ENCODE measurements at regions not wholly inside any gene's neighbourhood (a gene's known extent, or its start where the extent isn't known, plus 50 kb on each side); places are given as distances from the start of the nearest gene placed in this dataset.

GRCh38 chr22:47626428-47627390, 864.3 kb downstream of the TBC1D22A start:
- DNase-seq (ENCODE audit: low read depth): no peak
- H3K4me3 ChIP-seq (ENCODE audit: low read depth, low read length): no peak overlapping the region
- TF ChIP-seq, protein P1, sequence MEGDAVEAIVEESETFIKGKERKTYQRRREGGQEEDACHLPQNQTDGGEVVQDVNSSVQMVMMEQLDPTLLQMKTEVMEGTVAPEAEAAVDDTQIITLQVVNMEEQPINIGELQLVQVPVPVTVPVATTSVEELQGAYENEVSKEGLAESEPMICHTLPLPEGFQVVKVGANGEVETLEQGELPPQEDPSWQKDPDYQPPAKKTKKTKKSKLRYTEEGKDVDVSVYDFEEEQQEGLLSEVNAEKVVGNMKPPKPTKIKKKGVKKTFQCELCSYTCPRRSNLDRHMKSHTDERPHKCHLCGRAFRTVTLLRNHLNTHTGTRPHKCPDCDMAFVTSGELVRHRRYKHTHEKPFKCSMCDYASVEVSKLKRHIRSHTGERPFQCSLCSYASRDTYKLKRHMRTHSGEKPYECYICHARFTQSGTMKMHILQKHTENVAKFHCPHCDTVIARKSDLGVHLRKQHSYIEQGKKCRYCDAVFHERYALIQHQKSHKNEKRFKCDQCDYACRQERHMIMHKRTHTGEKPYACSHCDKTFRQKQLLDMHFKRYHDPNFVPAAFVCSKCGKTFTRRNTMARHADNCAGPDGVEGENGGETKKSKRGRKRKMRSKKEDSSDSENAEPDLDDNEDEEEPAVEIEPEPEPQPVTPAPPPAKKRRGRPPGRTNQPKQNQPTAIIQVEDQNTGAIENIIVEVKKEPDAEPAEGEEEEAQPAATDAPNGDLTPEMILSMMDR (IDR thresholded peaks at IDR 0.05; ENCODE audit: control insufficient read depth, extremely low read depth, insufficient read depth): peak; percentile 47

DNA sequence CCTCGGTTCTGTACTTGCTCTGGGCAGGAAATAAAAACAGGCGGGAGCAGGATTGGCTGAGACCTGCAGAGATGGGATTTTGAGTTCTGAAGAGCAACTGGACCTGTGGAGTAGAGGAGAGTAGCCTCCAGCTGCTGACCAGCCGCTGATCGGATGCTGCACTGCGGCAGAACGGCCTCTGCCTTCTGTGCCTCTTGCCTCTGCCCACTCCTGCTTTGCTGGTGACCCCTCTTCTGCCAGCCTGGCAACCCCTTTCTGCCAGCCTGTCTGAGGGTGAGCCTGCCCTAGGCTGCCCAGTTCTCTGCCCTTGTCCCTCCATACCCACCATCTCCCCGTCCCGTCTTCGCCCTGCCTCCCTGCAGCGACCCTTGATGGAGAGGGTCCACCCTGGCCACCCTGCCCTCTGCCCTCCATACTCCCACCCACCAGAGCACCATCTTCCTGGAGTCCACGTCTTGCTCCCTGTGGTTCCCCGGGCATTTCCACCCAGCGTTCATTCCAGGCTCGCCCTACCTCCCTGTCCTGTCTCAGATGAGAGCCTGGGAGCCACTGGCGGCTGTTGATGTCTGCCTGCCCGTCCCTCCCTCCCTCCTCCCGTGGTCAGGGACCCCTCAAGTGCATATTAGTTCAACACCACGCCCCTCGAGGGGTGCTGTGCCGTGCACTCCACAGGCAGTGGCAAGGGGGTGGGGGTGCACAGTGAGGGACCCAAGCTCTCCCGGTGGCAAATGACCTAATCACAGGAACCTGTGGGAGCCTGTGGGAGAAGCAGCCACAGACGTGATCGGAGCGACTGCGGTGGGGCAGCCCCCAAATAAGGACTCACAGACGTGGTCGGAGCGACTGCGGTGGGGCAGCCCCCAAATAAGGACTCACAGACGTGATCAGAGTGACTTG, 863.3 kb downstream of the TBC1D22A start:
- DNase-seq (ENCODE audit: low read depth): no peak
- H3K4me3 ChIP-seq (ENCODE audit: low read depth, low read length): no peak overlapping the region
- TF ChIP-seq, protein P1 (IDR thresholded peaks at IDR 0.05; ENCODE audit: control insufficient read depth, extremely low read depth, insufficient read depth): no peak

GRCh38 chr22:47625013-47625385, 862.5 kb downstream of the TBC1D22A start:
- TF ChIP-seq, protein P1 (IDR thresholded peaks at IDR 0.05; ENCODE audit: control insufficient read depth, extremely low read depth, insufficient read depth): no peak
- DNase-seq (ENCODE audit: low read depth): no peak
- H3K4me3 ChIP-seq (ENCODE audit: low read depth, low read length): no peak overlapping the region

- TF ChIP-seq, protein P1 (IDR thresholded peaks at IDR 0.05; ENCODE audit: control insufficient read depth, extremely low read depth, insufficient read depth): no peak
- H3K4me3 ChIP-seq (ENCODE audit: low read depth, low read length): no peak overlapping the region
- DNase-seq (ENCODE audit: low read depth): no peak
Measured at GRCh38 chr22:47624252-47625012, 862.0 kb downstream of the TBC1D22A start.

DNA sequence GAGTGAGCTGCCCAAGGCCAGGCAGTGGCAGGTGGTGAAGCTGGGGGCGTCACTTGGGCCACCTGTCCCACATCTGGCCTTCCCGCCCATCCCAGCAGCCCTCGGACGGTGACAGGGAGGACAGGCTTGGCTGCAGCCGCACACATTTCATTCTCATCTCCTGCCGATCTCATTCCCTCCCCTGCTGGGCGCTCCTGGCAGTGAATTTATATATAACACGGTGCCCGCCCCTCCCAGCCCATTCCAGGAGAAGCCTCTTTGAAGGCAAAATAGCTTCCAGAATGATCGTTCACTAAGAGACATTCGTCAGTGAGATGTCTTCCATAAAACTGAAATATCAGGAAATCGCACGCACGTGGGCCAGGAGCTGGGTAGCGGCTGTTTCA, 861.3 kb downstream of the TBC1D22A start:
- DNase-seq (ENCODE audit: low read depth): no peak
- TF ChIP-seq, protein P1 (IDR thresholded peaks at IDR 0.05; ENCODE audit: control insufficient read depth, extremely low read depth, insufficient read depth): no peak
- H3K4me3 ChIP-seq (ENCODE audit: low read depth, low read length): no peak overlapping the region

- DNase-seq (ENCODE audit: low read depth): no peak
- H3K4me3 ChIP-seq (ENCODE audit: low read depth, low read length): no peak overlapping the region
- TF ChIP-seq, protein P1 (IDR thresholded peaks at IDR 0.05; ENCODE audit: control insufficient read depth, extremely low read depth, insufficient read depth): no peak
Measured at GRCh38 chr22:47623066-47623762, 860.8 kb downstream of the TBC1D22A start.
